ENCODE measurements at regions not wholly inside any gene's neighbourhood (a gene's known extent, or its start where the extent isn't known, plus 50 kb on each side); places are given as distances from the start of the nearest gene placed in this dataset.

- TF ChIP-seq ARID5B (CRISPR knock-in tag; IDR thresholded peaks at IDR 0.05) = peak; percentile 54; the same call in 1 of the 2 replicates
- TF ChIP-seq ZNF432 (CRISPR knock-in tag; IDR thresholded peaks at IDR 0.05; ENCODE audit: borderline replicate concordance) = no peak
- peak; percentile 40; the same call in 1 of the 2 replicates for TF ChIP-seq NFE2L2 (IDR thresholded peaks at IDR 0.05; ENCODE audit: low read length)
- no peak for TF ChIP-seq ZNF784 (CRISPR knock-in tag; IDR thresholded peaks at IDR 0.05; ENCODE audit: borderline replicate concordance)
- TF ChIP-seq NKX3-1 (CRISPR knock-in tag; IDR thresholded peaks at IDR 0.05) = no peak
- peak; percentile 41; the same call in 1 of the 2 replicates for TF ChIP-seq JUNB (CRISPR knock-in tag; IDR thresholded peaks at IDR 0.05; ENCODE audit: borderline replicate concordance)
- TF ChIP-seq SALL1 (CRISPR knock-in tag; IDR thresholded peaks at IDR 0.05) = peak; percentile 34; the same call in 1 of the 2 replicates
- TF ChIP-seq HHEX (CRISPR knock-in tag; IDR thresholded peaks at IDR 0.05) = no peak
- no peak for TF ChIP-seq ZFP41 (CRISPR knock-in tag; IDR thresholded peaks at IDR 0.05; ENCODE audit: borderline replicate concordance)
- TF ChIP-seq HNF4A (CRISPR knock-in tag; IDR thresholded peaks at IDR 0.05) = peak; percentile 20; the same call in 1 of the 2 replicates
- no peak for TF ChIP-seq USF2 (IDR thresholded peaks at IDR 0.05; ENCODE audit: low read depth, low read length)
- TF ChIP-seq USF2 (CRISPR knock-in tag; IDR thresholded peaks at IDR 0.05; ENCODE audit: borderline replicate concordance) = no peak
- peak in 1 of 2 experiments; percentile 28; a peak in 1 of 4 replicates for TF ChIP-seq EP300 (IDR thresholded peaks at IDR 0.05; ENCODE audit: low read depth in 2 of 2, low read length in 2 of 2)
- TF ChIP-seq EP300 (CRISPR knock-in tag; IDR thresholded peaks at IDR 0.05; ENCODE audit: borderline replicate concordance) = no peak
- TF ChIP-seq ZSCAN21 (CRISPR knock-in tag; IDR thresholded peaks at IDR 0.05; ENCODE audit: borderline replicate concordance) = no peak
- TF ChIP-seq SAP130 (CRISPR knock-in tag; IDR thresholded peaks at IDR 0.05; ENCODE audit: low read depth) = peak; percentile 5; the same call in 1 of the 2 replicates
- no peak for TF ChIP-seq ZNF44 (CRISPR knock-in tag; IDR thresholded peaks at IDR 0.05)
- TF ChIP-seq IRX3 (CRISPR knock-in tag; IDR thresholded peaks at IDR 0.05; ENCODE audit: borderline replicate concordance, low read depth) = no peak
- peak; percentile 36; the same call in 1 of the 3 replicates for TF ChIP-seq MXI1 (IDR thresholded peaks at IDR 0.05; ENCODE audit: borderline replicate concordance, low read depth, low read length)
- TF ChIP-seq ELK4 (CRISPR knock-in tag; IDR thresholded peaks at IDR 0.05; ENCODE audit: borderline replicate concordance) = no peak
- TF ChIP-seq KLF6 (CRISPR knock-in tag; IDR thresholded peaks at IDR 0.05) = 0 out of 2 replicates have a peak, but pooled peaks have one; percentile 8
Measured at GRCh38 chr5:115349001-115349817, 52.8 kb upstream of the CCDC112 start (continued).
